ENCODE measurements at regions not wholly inside any gene's neighbourhood (a gene's known extent, or its start where the extent isn't known, plus 50 kb on each side); places are given as distances from the start of the nearest gene placed in this dataset.

DNA sequence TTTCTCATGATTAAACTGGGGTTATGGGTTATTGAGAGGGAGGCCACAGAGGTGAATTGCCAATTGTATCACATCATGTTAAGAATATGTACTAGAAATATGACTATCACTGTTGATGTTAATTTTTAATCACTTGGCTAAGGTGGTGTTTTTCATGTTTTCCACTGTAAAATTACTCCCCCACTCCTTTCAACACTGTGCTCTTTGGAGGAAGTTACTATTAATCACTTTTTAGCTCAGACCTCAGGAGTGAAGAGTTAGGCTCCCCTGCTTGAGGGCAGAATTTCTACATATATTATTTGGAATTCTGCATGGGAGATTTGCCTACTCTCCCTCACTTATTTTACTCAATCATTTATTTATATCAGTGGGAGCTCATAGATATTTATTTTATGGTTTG lies 76.0 kb upstream of the OSR1 start:
- H3K9me3 ChIP-seq: no peaks in the 10 kb centered on the region
- no peak overlapping the region for H3K27ac ChIP-seq
- no peaks in the 10 kb centered on the region for H3K4me1 ChIP-seq
- no peaks in the 10 kb centered on the region for H3K27me3 ChIP-seq
- intact Hi-C loops (cut with DNase I): no loop called here
- no peaks in the 10 kb centered on the region for H3K36me3 ChIP-seq
- no peak overlapping the region for H3K4me3 ChIP-seq
- no peak for DNase-seq (ENCODE audit: low spot score in 2 of 2)
- TF ChIP-seq, protein P1, sequence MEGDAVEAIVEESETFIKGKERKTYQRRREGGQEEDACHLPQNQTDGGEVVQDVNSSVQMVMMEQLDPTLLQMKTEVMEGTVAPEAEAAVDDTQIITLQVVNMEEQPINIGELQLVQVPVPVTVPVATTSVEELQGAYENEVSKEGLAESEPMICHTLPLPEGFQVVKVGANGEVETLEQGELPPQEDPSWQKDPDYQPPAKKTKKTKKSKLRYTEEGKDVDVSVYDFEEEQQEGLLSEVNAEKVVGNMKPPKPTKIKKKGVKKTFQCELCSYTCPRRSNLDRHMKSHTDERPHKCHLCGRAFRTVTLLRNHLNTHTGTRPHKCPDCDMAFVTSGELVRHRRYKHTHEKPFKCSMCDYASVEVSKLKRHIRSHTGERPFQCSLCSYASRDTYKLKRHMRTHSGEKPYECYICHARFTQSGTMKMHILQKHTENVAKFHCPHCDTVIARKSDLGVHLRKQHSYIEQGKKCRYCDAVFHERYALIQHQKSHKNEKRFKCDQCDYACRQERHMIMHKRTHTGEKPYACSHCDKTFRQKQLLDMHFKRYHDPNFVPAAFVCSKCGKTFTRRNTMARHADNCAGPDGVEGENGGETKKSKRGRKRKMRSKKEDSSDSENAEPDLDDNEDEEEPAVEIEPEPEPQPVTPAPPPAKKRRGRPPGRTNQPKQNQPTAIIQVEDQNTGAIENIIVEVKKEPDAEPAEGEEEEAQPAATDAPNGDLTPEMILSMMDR (IDR thresholded peaks at IDR 0.05): no peak

DNA sequence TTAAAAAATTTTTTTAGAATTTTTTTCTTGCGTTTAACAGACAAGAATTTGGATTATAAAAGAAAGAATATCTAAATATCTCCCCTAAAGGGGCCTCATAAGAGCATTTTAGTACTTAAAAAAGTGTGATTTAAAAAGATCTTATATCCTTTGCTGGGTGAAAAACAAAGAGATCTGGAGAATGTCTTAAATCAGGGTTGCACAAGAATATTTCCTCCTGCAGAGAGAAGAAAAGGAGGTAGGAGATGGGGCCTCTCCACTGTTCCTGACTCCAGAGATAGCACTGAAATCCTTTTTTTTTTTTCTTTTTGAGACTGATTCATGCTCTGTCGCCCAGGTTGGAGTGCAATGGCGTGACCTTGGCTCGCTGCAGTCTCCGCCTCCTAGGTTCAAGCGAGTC lies 68.5 kb upstream of the OSR1 start:
- Histone ChIP-seq H3K27ac (no peak overlapping the region), H3K4me3 (no peak overlapping the region), H3K9me3 (no peaks in the 10 kb centered on the region), H3K36me3 (no peaks in the 10 kb centered on the region), H3K4me1 (no peaks in the 10 kb centered on the region), H3K27me3 (no peaks in the 10 kb centered on the region)
- TF ChIP-seq, protein P1 (IDR thresholded peaks at IDR 0.05): no peak
- DNase-seq (ENCODE audit: low spot score in 2 of 2): no peak
- intact Hi-C loops (cut with DNase I): no loop called here

- intact Hi-C loops (cut with DNase I): no loop called here
- Histone ChIP-seq H3K4me1 (no peaks in the 10 kb centered on the region), H3K36me3 (no peaks in the 10 kb centered on the region)
These were observed 67.7 kb upstream of the OSR1 start for GRCh38 chr2:19426144-19426543.

GRCh38 chr2:19425419-19425818 lies 67.0 kb upstream of the OSR1 start:
- no peaks in the 10 kb centered on the region for H3K36me3 ChIP-seq
- intact Hi-C loops (cut with DNase I): no loop called here
- H3K4me1 ChIP-seq: no peaks in the 10 kb centered on the region
- no peak overlapping the region for H3K27ac ChIP-seq
- TF ChIP-seq, protein P1 (IDR thresholded peaks at IDR 0.05): no peak
- no peaks in the 10 kb centered on the region for H3K27me3 ChIP-seq
- no peak for DNase-seq (ENCODE audit: low spot score in 2 of 2)
- H3K4me3 ChIP-seq: no peak overlapping the region
- no peaks in the 10 kb centered on the region for H3K9me3 ChIP-seq

More at GRCh38 chr2:19426144-19426543, 67.7 kb upstream of the OSR1 start:
- Histone ChIP-seq H3K9me3 (no peaks in the 10 kb centered on the region), H3K27me3 (no peaks in the 10 kb centered on the region), H3K27ac (no peak overlapping the region), H3K4me3 (no peak overlapping the region)
- TF ChIP-seq, protein P1 (IDR thresholded peaks at IDR 0.05): no peak
- no peak for DNase-seq (ENCODE audit: low spot score in 2 of 2)

DNA sequence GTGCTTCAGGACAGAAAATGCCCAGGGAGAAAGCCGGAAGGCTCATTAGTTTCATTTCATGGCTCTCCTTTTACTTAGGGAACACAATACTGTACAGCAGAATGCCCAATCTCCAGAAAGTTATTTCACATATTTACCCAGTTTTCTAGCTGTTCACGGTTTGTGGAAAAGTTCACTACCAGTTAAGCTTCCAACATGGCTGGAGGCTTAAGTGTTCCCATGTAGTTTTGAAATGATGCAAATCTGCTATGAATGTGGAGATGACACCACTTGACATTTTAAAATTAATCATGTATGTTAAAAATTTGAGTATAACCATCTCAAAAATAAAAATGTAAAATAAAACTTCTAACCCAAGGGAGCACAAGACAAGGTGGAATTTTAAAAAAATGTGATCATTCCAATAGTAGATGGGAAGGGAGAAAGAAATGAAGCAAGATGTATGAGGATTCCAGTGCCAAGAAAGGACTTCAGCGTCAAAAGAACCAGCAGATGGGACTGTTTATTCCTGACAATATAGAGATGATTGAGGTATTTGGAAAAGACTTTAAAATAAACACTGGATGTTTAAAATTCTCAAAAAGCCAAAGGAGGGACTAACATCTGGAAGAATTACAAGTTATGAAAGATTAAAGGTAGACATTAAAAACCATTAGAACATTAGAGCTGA lies 60.9 kb upstream of the OSR1 start:
- Histone ChIP-seq H3K9me3 (no peaks in the 10 kb centered on the region), H3K36me3 (no peaks in the 10 kb centered on the region), H3K4me3 (no peak overlapping the region), H3K27ac (no peak overlapping the region), H3K4me1 (no peaks in the 10 kb centered on the region), H3K27me3 (no peaks in the 10 kb centered on the region)
- intact Hi-C loops (cut with DNase I): no loop called here
- TF ChIP-seq, protein P1 (IDR thresholded peaks at IDR 0.05): no peak
- DNase-seq (ENCODE audit: low spot score in 2 of 2): no peak

Data from ascending aorta (tissue), 2 donors.